GM21576 (cell line): ENCODE measurements at regions not wholly inside any gene's neighbourhood (a gene's known extent, or its start where the extent isn't known, plus 50 kb on each side); places are given as distances from the start of the nearest gene placed in this dataset.
"Not testable (repeated sequence)": the region's sequence is repeated elsewhere in the genome, so short reads cannot be mapped to it uniquely, and the experiment has no call there.

ENCODE experiments used
- ATAC-seq: cut with Tn5 transposase; IDR thresholded peaks from one replicate; pipeline ENCODE4 v1.9.1; 2021; ENCODE audit warnings: mild to moderate bottlenecking, moderate library complexity; ENCODE audit not compliant: unreplicated experiment

- ATAC-seq: no peak
These were observed 167.1 kb upstream of the CNKSR2 start for GRCh38 chrX:21207080-21207479.

DNA sequence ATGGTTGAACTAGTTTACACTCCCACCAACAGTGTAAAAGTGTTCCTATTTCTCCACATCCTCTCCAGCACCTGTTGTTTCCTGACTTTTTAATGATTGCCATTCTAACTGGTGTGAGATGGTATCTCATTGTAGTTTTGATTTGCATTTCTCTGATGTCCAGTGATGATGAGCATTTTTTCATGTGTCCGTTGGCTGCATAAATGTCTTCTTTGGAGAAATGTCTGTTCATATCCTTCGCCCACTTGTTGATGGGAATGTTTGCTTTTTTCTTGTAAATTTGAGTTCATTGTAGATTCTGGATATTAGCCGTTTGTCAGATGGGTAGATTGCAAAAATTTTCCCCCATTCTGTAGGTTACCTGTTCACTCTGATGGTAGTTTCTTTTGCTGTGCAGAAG lies 155.0 kb upstream of the CNKSR2 start:
- ATAC-seq: not testable (repeated sequence)

- ATAC-seq: no peak
These were observed 148.6 kb upstream of the CNKSR2 start for GRCh38 chrX:21225643-21226042.

GRCh38 chrX:21228974-21229373 lies 145.2 kb upstream of the CNKSR2 start:
- not testable (repeated sequence) for ATAC-seq

DNA sequence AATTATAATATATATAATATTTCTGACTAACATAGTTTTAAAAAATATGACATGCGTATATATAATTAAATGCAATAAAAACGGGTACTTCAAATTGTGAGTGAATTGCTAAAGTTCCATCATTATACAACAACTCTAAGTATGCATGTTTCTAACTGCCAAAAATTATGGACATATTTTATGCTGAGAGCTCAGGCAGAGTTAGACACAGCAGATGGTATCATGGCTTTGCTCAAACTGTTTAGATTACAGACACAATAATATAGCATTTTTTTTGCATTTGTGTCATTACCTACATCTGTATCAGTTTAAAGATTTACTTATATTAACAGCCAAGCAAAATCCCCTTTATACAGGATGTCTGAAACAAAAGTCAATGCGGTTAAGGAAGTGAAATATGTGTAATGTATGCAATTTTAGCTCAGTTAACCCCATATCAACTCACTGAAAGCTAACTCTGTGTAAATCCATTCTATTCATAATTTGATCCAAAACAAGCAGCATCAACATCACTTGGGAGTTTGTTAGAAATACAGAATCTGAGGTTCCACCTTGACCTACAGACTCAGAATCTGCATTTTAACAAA lies 119.1 kb upstream of the CNKSR2 start:
- ATAC-seq: peak; percentile 68

- no peak for ATAC-seq
These were observed 107.3 kb upstream of the CNKSR2 start for GRCh38 chrX:21266949-21267348.

GRCh38 chrX:21276736-21277433 lies 97.3 kb upstream of the CNKSR2 start:
- ATAC-seq: no peak

DNA sequence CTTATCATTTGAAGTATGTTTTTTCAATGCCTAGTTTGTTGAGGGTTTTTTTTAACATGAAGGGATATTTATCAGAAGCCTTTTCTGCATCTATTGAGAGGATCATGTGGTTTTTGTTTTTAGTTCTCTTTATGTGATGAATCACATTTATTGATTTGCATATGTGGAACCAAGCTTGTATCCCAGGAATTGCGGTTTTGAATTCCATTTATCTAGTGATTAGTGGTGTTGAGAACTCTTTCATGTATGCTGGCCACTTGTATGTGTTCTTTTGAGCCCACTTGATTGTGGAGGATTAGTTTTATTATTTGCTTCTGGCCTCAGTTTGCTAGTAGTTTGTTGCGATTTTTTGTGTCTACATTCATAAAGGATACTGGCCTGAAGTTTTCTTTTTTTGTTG lies 85.0 kb upstream of the CNKSR2 start:
- ATAC-seq: no peak

GRCh38 chrX:21295246-21295820 lies 78.9 kb upstream of the CNKSR2 start:
- ATAC-seq: no peak

DNA sequence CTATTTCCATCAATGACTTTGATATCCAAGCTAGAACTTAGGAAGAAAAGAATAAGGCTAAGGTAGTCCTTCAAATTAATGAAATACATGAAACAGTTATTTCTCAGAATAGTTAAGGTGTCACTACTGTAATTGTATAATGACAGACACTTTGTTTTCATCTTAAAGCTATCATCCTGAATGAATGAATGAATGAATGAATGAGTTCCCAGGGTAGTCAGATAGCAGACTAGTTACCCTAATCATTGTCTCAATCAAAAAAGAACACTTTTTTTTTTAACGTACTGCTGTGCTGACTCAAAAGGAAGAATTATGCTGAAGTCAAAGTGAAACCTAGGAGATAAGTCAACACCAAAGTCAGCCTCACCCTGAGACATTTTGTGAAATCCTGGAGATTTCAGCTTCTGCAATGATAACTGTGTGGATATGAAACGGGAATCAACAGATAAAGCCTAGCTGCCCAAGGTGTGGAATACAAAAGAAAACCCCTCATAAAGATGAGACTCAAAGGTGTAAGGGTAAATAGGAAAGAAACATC lies 68.3 kb upstream of the CNKSR2 start:
- ATAC-seq: no peak

DNA sequence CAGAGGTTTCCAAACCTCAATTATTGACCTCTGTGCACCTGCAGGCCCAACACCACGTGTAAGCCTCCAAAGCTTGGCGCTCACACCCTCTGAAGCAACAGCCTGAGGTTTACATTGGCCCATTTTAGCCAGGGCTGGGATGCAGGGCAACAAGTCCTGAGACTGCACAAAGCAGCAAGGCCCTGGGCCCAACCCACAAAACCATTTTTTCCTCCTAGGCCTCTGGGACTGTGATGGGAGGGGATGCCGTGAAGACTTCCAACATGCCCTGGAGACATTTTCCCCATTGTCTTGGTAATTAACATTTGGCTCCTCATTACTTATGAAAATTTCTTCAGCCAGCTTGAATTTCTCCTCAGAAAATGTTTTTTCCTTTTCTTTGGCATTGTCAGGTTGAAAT lies 54.9 kb upstream of the CNKSR2 start:
- ATAC-seq: no peak
